ENCODE measurements at regions not wholly inside any gene's neighbourhood (a gene's known extent, or its start where the extent isn't known, plus 50 kb on each side); places are given as distances from the start of the nearest gene placed in this dataset.
A peak's percentile ranks its signal among the peaks of the same experiment; 100 is the strongest.
"Not testable (repeated sequence)": the region's sequence is repeated elsewhere in the genome, so short reads cannot be mapped to it uniquely, and the experiment has no call there.

GRCh38 chr5:113723021-113723420, 209.5 kb downstream of the YTHDC2 start:
- no peak for DNase-seq

- no peak for DNase-seq
These were observed 222.3 kb downstream of the YTHDC2 start for GRCh38 chr5:113735751-113736150.

GRCh38 chr5:113742176-113742575, 228.7 kb downstream of the YTHDC2 start:
- DNase-seq, result peak; percentile 29

GRCh38 chr5:113742639-113743038, 229.1 kb downstream of the YTHDC2 start:
- no peak for DNase-seq

- no peak for DNase-seq
These were observed 234.9 kb downstream of the YTHDC2 start for GRCh38 chr5:113748403-113748802.

GRCh38 chr5:113749334-113749733, 235.8 kb downstream of the YTHDC2 start:
- DNase-seq, result no peak

GRCh38 chr5:113753182-113753581, 239.7 kb downstream of the YTHDC2 start:
- not testable (repeated sequence) for DNase-seq

- DNase-seq, result no peak
These were observed 242.0 kb downstream of the YTHDC2 start for GRCh38 chr5:113755516-113755915.

- no peak for DNase-seq
These were observed 244.0 kb downstream of the YTHDC2 start for GRCh38 chr5:113757508-113757907.

GRCh38 chr5:113759505-113759904, 246.0 kb downstream of the YTHDC2 start:
- DNase-seq, result no peak

- no peak for DNase-seq
These were observed 247.0 kb downstream of the YTHDC2 start for GRCh38 chr5:113760486-113760885.

- DNase-seq, result no peak
These were observed 248.1 kb downstream of the YTHDC2 start for GRCh38 chr5:113761594-113761993.

- no peak for DNase-seq
These were observed 250.9 kb downstream of the YTHDC2 start for GRCh38 chr5:113764382-113764781.

GRCh38 chr5:113766827-113767226, 253.3 kb downstream of the YTHDC2 start:
- DNase-seq, result not testable (repeated sequence)

- no peak for DNase-seq
These were observed 257.2 kb downstream of the YTHDC2 start for GRCh38 chr5:113770648-113771047.

GRCh38 chr5:113771483-113771882, 258.0 kb downstream of the YTHDC2 start:
- no peak for DNase-seq

GRCh38 chr5:113776168-113776567, 262.7 kb downstream of the YTHDC2 start:
- no peak for DNase-seq

- no peak for DNase-seq
These were observed 263.5 kb downstream of the YTHDC2 start for GRCh38 chr5:113776832-113777525.

GRCh38 chr5:113778147-113778546, 264.7 kb downstream of the YTHDC2 start:
- DNase-seq, result no peak

GRCh38 chr5:113788141-113788655, 274.7 kb downstream of the YTHDC2 start:
- DNase-seq, result no peak

GRCh38 chr5:113789769-113790168, 276.3 kb downstream of the YTHDC2 start:
- DNase-seq, result no peak

GRCh38 chr5:113792806-113793205, 279.3 kb downstream of the YTHDC2 start:
- no peak for DNase-seq

- DNase-seq, result no peak
These were observed 281.5 kb downstream of the YTHDC2 start for GRCh38 chr5:113794981-113795380.

GRCh38 chr5:113800686-113801085, 287.2 kb downstream of the YTHDC2 start:
- no peak for DNase-seq

GRCh38 chr5:113804264-113804663, 290.8 kb downstream of the YTHDC2 start:
- no peak for DNase-seq

All from retina (tissue), 1 donor.